WTC11 (cell line): ENCODE measurements at regions not wholly inside any gene's neighbourhood (a gene's known extent, or its start where the extent isn't known, plus 50 kb on each side); places are given as distances from the start of the nearest gene placed in this dataset.

Experiments
- ATAC-seq: fragments of 200-7000 bp; cut with Tn5 transposase; 2 replicates; pipeline ENCODE4 v1.10.0; 2021; ENCODE audit warnings: mild to moderate bottlenecking, moderate library complexity
- CTCF ChIA-PET: fragments of 300-600 bp; sonication (Branson Sonifier 250); formaldehyde crosslinking; loops from one replicate; lab custom pipeline; 2021; ENCODE audit warnings: antibody characterized with exemption; lab: Charles Lee
- POLR2A ChIA-PET: fragments of 350-600 bp; sonication (Branson Sonifier 250); formaldehyde crosslinking; loops from one replicate; lab custom pipeline; 2021; ENCODE audit warnings: antibody characterized with exemption; lab: Charles Lee
- DNase-seq: peaks from one replicate; pipeline ENCODE4 v3.0.0; 2021; ENCODE audit warnings: low spot score
- H3K27ac Mint-ChIP-seq: 2 replicates; pipeline ENCODE4 v1.8.0; 2021; ENCODE audit warnings: mixed read lengths
- H3K27me3 Mint-ChIP-seq: 2 replicates; pipeline ENCODE4 v1.8.0; 2021; ENCODE audit warnings: low read depth, mild to moderate bottlenecking, moderate library complexity, mixed read lengths
- H3K36me3 Mint-ChIP-seq: 2 replicates; pipeline ENCODE4 v1.8.0; 2021; ENCODE audit warnings: mixed read lengths
- H3K4me1 Mint-ChIP-seq: 2 replicates; pipeline ENCODE4 v1.8.0; 2022; ENCODE audit warnings: mixed read lengths
- H3K4me3 Mint-ChIP-seq: 2 replicates; pipeline ENCODE4 v1.8.0; 2021; ENCODE audit warnings: mild to moderate bottlenecking, moderate library complexity, mixed read lengths
- H3K9me3 Mint-ChIP-seq: 2 replicates; pipeline ENCODE4 v1.8.0; 2021; ENCODE audit warnings: mixed read lengths
- ATF1 ChIP-seq: sonication (generic); formaldehyde crosslinking; IDR thresholded peaks from 2 replicates; pipeline ENCODE4 v1.8.1; 2023; ENCODE audit warnings: mild to moderate bottlenecking, moderate library complexity, missing genetic modification reagents
- CBFB ChIP-seq: sonication (generic); formaldehyde crosslinking; IDR thresholded peaks from 2 replicates; pipeline ENCODE4 v1.8.1; 2022; ENCODE audit warnings: mild to moderate bottlenecking, low read depth, missing genetic modification reagents
- CREM ChIP-seq: sonication (generic); formaldehyde crosslinking; IDR thresholded peaks from 2 replicates; pipeline ENCODE4 v1.8.1; 2022; ENCODE audit warnings: mild to moderate bottlenecking, missing genetic modification reagents, moderate library complexity
- FOXJ3 ChIP-seq: sonication (generic); formaldehyde crosslinking; IDR thresholded peaks from 2 replicates; pipeline ENCODE4 v1.9.0; 2021; ENCODE audit warnings: missing genetic modification reagents, mild to moderate bottlenecking, borderline replicate concordance
- FOXP1 ChIP-seq: sonication (generic); formaldehyde crosslinking; IDR thresholded peaks from 2 replicates; pipeline ENCODE4 v1.8.0; 2022; ENCODE audit warnings: missing genetic modification reagents, mild to moderate bottlenecking, moderate library complexity, borderline replicate concordance
- GRHL2 ChIP-seq: fragments of 250-450 bp; sonication (Bioruptor Pico); IDR thresholded peaks from 2 replicates; pipeline ENCODE4 v1.8.0; 2022; ENCODE audit warnings: mild to moderate bottlenecking, moderate library complexity; ENCODE audit not compliant: insufficient replicate concordance, severe bottlenecking
- GTF2I ChIP-seq: fragments of 250-450 bp; sonication (Bioruptor Pico); conservative IDR thresholded peaks from 2 replicates; pipeline ENCODE4 v1.4.0; 2021; ENCODE audit warnings: mild to moderate bottlenecking
- HMGA2 ChIP-seq: fragments of 250-450 bp; sonication (Bioruptor Pico); IDR thresholded peaks from 2 replicates; pipeline ENCODE4 v1.4.0; 2021; ENCODE audit warnings: mild to moderate bottlenecking, moderate library complexity
- IRF2 ChIP-seq: sonication (generic); formaldehyde crosslinking; IDR thresholded peaks from 2 replicates; pipeline ENCODE4 v1.8.0; 2022; ENCODE audit warnings: low read depth, missing genetic modification reagents, borderline replicate concordance
- JAZF1 ChIP-seq: fragments of 250-450 bp; sonication (Bioruptor Pico); IDR thresholded peaks from 2 replicates; pipeline ENCODE4 v1.9.0; 2021; ENCODE audit warnings: moderate library complexity, mild to moderate bottlenecking, inconsistent platforms
- JUN ChIP-seq: sonication (generic); formaldehyde crosslinking; IDR thresholded peaks from 2 replicates; pipeline ENCODE4 v1.8.0; 2023; ENCODE audit warnings: mild to moderate bottlenecking, missing genetic modification reagents
- NR1H2 ChIP-seq: sonication (generic); formaldehyde crosslinking; IDR thresholded peaks from 2 replicates; pipeline ENCODE4 v1.9.0; 2021; ENCODE audit warnings: mild to moderate bottlenecking, moderate library complexity, missing genetic modification reagents
- RELA ChIP-seq: sonication (generic); formaldehyde crosslinking; IDR thresholded peaks from 2 replicates; pipeline ENCODE4 v1.8.1; 2022; ENCODE audit warnings: missing genetic modification reagents, mild to moderate bottlenecking, borderline replicate concordance
- SMAD4 ChIP-seq: sonication (generic); formaldehyde crosslinking; IDR thresholded peaks from 2 replicates; pipeline ENCODE4 v1.8.0; 2022; ENCODE audit warnings: mild to moderate bottlenecking, missing genetic modification reagents
- TEAD4 ChIP-seq: sonication (generic); formaldehyde crosslinking; IDR thresholded peaks from 2 replicates; pipeline ENCODE4 v1.8.0; 2022; ENCODE audit warnings: mild to moderate bottlenecking, missing genetic modification reagents
- ZNF121 ChIP-seq: sonication (generic); formaldehyde crosslinking; IDR thresholded peaks from 2 replicates; pipeline ENCODE4 v1.8.0; 2023; ENCODE audit warnings: missing genetic modification reagents
- ZNF396 ChIP-seq: fragments of 250-450 bp; sonication (Bioruptor Pico); IDR thresholded peaks from 2 replicates; pipeline ENCODE4 v1.8.0; 2021; ENCODE audit warnings: mild to moderate bottlenecking, moderate library complexity, borderline replicate concordance
- ZNF423 ChIP-seq: fragments of 250-450 bp; sonication (Bioruptor Pico); IDR thresholded peaks from 2 replicates; pipeline ENCODE4 v2.1.2; 2022; ENCODE audit warnings: mild to moderate bottlenecking, moderate library complexity
- TF ChIP-seq, protein P1 (sequence below): sonication (generic); formaldehyde crosslinking; IDR thresholded peaks from 2 replicates; pipeline ENCODE4 v1.8.0; 2022; ENCODE audit warnings: mild to moderate bottlenecking, missing genetic modification reagents
- TF ChIP-seq, protein P2 (sequence below): sonication (generic); formaldehyde crosslinking; IDR thresholded peaks from 2 replicates; pipeline ENCODE4 v1.8.0; 2022; ENCODE audit warnings: missing genetic modification reagents
- TF ChIP-seq, protein P3 (sequence below): sonication (generic); formaldehyde crosslinking; IDR thresholded peaks from 2 replicates; pipeline ENCODE4 v1.8.1; 2023; ENCODE audit warnings: mild to moderate bottlenecking, missing genetic modification reagents, borderline replicate concordance
- TF ChIP-seq, protein P4 (sequence below): fragments of 200-600 bp; IDR thresholded peaks from 2 replicates; pipeline ENCODE4 v1.8.0; 2022; ENCODE audit warnings: antibody characterized with exemption

DNA sequence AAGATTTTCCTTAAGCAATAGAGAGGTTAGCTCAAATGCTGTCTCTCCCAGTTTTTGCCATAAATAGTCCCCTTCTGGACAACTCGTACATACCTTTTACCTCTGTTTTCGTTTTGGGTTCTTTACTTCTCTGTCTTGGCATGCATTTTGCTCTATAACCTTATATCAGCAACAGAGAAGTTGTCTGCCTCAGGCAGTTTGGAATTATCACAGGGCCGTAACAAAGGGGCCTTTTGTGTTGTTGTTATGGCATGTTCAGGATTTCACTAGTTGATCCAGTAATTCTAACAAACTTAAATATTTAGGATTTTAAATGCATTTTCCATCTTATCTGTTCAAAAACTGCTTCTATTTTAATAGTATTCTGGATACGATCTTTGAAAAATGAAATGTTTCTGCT is 259.8 kb downstream of the CD109 start:
- CTCF ChIA-PET: no interaction called here
- H3K4me3 Mint-ChIP-seq: no peak overlapping the region
- TF ChIP-seq ZNF396 (no peak), ZNF121 (no peak)
- no peaks in the 10 kb centered on the region for H3K27me3 Mint-ChIP-seq
- H3K9me3 Mint-ChIP-seq: peaks cover 3% of the 10 kb centered on the region; the same call in 1 of the 2 replicates
- ATAC-seq: no peak
- no peak for DNase-seq
- peaks cover 10% of the 10 kb centered on the region for H3K4me1 Mint-ChIP-seq
- no peak overlapping the region for H3K27ac Mint-ChIP-seq
- POLR2A ChIA-PET: no interaction called here
- no peaks in the 10 kb centered on the region for H3K36me3 Mint-ChIP-seq

DNA sequence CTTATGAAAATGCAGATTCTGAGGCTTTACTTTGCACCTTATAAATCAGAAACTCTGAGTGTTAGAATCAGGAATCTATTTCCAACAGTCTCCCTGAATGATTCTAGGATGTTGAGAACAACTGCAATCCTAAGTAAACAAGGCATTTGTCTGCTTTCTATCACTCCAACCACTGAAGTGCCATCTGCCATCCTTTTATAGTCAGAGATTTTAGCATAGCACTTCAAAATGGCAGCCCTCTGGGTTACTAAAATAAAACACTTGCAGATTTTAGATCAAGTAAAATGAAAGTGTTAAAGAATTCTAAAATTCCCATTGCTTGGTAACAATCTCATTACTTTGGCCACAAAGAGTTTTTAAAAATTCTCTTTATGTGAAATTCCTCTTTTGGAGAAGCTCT is 258.9 kb downstream of the CD109 start:
- Mint-ChIP-seq H3K36me3 (no peaks in the 10 kb centered on the region), H3K4me3 (no peak overlapping the region), H3K9me3 (peaks cover 3% of the 10 kb centered on the region; the same call in 1 of the 2 replicates), H3K4me1 (peaks cover 10% of the 10 kb centered on the region), H3K27me3 (no peaks in the 10 kb centered on the region), H3K27ac (no peak overlapping the region)
- no peak for TF ChIP-seq JAZF1 (CRISPR knock-in tag)
- no peak for TF ChIP-seq ZNF423
- TF ChIP-seq JUN (CRISPR knock-in tag): no peak
- no peak for TF ChIP-seq GTF2I (CRISPR knock-in tag)
- TF ChIP-seq, protein P1, sequence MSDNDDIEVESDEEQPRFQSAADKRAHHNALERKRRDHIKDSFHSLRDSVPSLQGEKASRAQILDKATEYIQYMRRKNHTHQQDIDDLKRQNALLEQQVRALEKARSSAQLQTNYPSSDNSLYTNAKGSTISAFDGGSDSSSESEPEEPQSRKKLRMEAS (CRISPR knock-in tag): no peak
- TF ChIP-seq CBFB (CRISPR knock-in tag): no peak
- TF ChIP-seq SMAD4 (CRISPR knock-in tag): no peak
- TF ChIP-seq, protein P2, sequence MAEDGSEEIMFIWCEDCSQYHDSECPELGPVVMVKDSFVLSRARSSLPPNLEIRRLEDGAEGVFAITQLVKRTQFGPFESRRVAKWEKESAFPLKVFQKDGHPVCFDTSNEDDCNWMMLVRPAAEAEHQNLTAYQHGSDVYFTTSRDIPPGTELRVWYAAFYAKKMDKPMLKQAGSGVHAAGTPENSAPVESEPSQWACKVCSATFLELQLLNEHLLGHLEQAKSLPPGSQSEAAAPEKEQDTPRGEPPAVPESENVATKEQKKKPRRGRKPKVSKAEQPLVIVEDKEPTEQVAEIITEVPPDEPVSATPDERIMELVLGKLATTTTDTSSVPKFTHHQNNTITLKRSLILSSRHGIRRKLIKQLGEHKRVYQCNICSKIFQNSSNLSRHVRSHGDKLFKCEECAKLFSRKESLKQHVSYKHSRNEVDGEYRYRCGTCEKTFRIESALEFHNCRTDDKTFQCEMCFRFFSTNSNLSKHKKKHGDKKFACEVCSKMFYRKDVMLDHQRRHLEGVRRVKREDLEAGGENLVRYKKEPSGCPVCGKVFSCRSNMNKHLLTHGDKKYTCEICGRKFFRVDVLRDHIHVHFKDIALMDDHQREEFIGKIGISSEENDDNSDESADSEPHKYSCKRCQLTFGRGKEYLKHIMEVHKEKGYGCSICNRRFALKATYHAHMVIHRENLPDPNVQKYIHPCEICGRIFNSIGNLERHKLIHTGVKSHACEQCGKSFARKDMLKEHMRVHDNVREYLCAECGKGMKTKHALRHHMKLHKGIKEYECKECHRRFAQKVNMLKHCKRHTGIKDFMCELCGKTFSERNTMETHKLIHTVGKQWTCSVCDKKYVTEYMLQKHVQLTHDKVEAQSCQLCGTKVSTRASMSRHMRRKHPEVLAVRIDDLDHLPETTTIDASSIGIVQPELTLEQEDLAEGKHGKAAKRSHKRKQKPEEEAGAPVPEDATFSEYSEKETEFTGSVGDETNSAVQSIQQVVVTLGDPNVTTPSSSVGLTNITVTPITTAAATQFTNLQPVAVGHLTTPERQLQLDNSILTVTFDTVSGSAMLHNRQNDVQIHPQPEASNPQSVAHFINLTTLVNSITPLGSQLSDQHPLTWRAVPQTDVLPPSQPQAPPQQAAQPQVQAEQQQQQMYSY: no peak
- no peak for TF ChIP-seq CREM (CRISPR knock-in tag)
- TF ChIP-seq RELA (CRISPR knock-in tag): no peak
- no peak for DNase-seq
- ATAC-seq: no peak
- POLR2A ChIA-PET: no interaction called here
- CTCF ChIA-PET: no interaction called here

DNA sequence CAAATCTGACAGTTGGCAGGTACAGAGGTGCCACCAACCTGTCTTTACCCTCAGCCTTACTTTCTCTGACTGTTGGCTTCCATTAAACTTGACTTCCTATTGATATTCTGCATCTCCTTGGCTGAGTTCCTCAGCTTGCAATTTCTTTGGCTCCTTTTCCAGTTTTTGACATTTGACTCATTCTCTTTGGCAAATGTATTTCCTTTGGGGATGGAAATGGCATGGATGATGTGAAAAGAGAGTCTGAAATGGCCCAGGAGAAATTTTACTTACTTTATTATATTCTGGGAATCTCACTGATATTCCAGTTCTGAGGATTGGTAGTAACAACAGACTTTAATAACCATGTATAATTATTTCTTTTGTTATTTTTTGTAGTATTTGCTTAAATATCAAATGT is 255.2 kb downstream of the CD109 start:
- Mint-ChIP-seq H3K36me3 (no peaks in the 10 kb centered on the region), H3K4me1 (peaks cover 15% of the 10 kb centered on the region), H3K4me3 (no peak overlapping the region), H3K27ac (no peak overlapping the region), H3K9me3 (peaks cover 14% of the 10 kb centered on the region), H3K27me3 (no peaks in the 10 kb centered on the region)
- ChIA-PET CTCF (no interaction called here), POLR2A (no interaction called here)
- ATAC-seq (no peak), DNase-seq (no peak)
- TF ChIP-seq IRF2 (CRISPR knock-in tag) (no peak), TEAD4 (CRISPR knock-in tag) (no peak), HMGA2 (CRISPR knock-in tag) (no peak), NR1H2 (CRISPR knock-in tag) (no peak), ATF1 (no peak), FOXP1 (CRISPR knock-in tag) (no peak), GRHL2 (CRISPR knock-in tag) (no peak), FOXJ3 (CRISPR knock-in tag) (no peak)
- TF ChIP-seq, protein P3, sequence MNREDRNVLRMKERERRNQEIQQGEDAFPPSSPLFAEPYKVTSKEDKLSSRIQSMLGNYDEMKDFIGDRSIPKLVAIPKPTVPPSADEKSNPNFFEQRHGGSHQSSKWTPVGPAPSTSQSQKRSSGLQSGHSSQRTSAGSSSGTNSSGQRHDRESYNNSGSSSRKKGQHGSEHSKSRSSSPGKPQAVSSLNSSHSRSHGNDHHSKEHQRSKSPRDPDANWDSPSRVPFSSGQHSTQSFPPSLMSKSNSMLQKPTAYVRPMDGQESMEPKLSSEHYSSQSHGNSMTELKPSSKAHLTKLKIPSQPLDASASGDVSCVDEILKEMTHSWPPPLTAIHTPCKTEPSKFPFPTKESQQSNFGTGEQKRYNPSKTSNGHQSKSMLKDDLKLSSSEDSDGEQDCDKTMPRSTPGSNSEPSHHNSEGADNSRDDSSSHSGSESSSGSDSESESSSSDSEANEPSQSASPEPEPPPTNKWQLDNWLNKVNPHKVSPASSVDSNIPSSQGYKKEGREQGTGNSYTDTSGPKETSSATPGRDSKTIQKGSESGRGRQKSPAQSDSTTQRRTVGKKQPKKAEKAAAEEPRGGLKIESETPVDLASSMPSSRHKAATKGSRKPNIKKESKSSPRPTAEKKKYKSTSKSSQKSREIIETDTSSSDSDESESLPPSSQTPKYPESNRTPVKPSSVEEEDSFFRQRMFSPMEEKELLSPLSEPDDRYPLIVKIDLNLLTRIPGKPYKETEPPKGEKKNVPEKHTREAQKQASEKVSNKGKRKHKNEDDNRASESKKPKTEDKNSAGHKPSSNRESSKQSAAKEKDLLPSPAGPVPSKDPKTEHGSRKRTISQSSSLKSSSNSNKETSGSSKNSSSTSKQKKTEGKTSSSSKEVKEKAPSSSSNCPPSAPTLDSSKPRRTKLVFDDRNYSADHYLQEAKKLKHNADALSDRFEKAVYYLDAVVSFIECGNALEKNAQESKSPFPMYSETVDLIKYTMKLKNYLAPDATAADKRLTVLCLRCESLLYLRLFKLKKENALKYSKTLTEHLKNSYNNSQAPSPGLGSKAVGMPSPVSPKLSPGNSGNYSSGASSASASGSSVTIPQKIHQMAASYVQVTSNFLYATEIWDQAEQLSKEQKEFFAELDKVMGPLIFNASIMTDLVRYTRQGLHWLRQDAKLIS (CRISPR knock-in tag): no peak
- TF ChIP-seq, protein P2: no peak
- TF ChIP-seq, protein P4, sequence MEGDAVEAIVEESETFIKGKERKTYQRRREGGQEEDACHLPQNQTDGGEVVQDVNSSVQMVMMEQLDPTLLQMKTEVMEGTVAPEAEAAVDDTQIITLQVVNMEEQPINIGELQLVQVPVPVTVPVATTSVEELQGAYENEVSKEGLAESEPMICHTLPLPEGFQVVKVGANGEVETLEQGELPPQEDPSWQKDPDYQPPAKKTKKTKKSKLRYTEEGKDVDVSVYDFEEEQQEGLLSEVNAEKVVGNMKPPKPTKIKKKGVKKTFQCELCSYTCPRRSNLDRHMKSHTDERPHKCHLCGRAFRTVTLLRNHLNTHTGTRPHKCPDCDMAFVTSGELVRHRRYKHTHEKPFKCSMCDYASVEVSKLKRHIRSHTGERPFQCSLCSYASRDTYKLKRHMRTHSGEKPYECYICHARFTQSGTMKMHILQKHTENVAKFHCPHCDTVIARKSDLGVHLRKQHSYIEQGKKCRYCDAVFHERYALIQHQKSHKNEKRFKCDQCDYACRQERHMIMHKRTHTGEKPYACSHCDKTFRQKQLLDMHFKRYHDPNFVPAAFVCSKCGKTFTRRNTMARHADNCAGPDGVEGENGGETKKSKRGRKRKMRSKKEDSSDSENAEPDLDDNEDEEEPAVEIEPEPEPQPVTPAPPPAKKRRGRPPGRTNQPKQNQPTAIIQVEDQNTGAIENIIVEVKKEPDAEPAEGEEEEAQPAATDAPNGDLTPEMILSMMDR: no peak
